Activated naive CD4-positive, alpha-beta T cell treated with anti-CD3 and anti-CD28 coated beads, Interleukin-2, amount 10 ng/mL, durations not matched to agents 7 days and 5 days (primary cell): ENCODE measurements at regions not wholly inside any gene's neighbourhood (a gene's known extent, or its start where the extent isn't known, plus 50 kb on each side); places are given as distances from the start of the nearest gene placed in this dataset.

ENCODE experiments used
- CTCF ChIA-PET: fragments of 350-600 bp; sonication (Branson Sonifier 250); formaldehyde crosslinking; loops from one replicate; lab custom pipeline; 2021; ENCODE audit warnings: antibody characterized with exemption; lab: Charles Lee
- DNase-seq: peaks from one replicate; pipeline ENCODE4 v3.0.0-alpha.2; 2020
- H3K27ac Mint-ChIP-seq: one replicate; pipeline ENCODE4 v1.8.0; 2021; ENCODE audit warnings: mild to moderate bottlenecking, moderate library complexity, mixed read lengths
- H3K27me3 Mint-ChIP-seq: one replicate; pipeline ENCODE4 v1.8.0; 2021; ENCODE audit warnings: mild to moderate bottlenecking, mixed read lengths
- H3K36me3 Mint-ChIP-seq: one replicate; pipeline ENCODE4 v1.8.0; 2021; ENCODE audit warnings: mixed read lengths
- H3K4me1 Mint-ChIP-seq: one replicate; pipeline ENCODE4 v1.8.0; 2021; ENCODE audit warnings: mixed read lengths
- H3K4me3 Mint-ChIP-seq: one replicate; pipeline ENCODE4 v1.8.0; 2021; ENCODE audit warnings: mild to moderate bottlenecking, moderate library complexity, mixed read lengths
- H3K9me3 Mint-ChIP-seq: one replicate; pipeline ENCODE4 v1.8.0; 2021; ENCODE audit warnings: mixed read lengths

DNA sequence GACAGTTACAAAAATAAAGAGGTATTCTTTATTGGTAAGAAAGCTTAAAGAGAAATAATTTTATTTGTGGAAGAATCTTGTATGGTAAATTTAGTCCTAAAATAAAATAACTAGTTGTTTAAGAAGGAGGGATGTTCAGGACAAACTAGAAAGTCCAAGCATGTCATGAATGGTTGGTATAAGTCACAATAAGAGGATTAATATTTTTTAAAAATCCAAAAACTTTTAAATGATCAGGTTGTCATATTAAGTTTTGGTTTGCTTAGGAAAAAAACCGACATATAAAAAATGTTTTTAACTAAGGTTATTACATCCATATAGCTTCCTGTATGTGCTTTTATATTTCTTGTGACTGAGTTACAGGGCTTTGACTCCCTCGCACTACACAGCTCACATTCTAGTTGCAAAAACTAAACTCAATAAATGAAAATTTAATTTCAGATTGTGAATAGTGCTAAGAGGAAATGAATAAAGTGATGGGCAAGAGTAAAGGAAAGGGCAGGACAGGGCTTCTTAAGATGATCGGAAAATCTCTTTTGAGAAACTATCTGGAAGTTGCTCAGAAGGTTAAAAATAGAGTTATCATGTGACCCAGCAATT, 80.7 kb upstream of the METAP2 start:
- Mint-ChIP-seq H3K27me3 (peaks cover 3% of the 10 kb centered on the region), H3K4me1 (peaks cover 8% of the 10 kb centered on the region), H3K36me3 (peaks cover 2% of the 10 kb centered on the region), H3K9me3 (peaks cover 9% of the 10 kb centered on the region), H3K27ac (no peak overlapping the region), H3K4me3 (no peak overlapping the region)
- CTCF ChIA-PET, result no interaction called here
- no peak for DNase-seq

DNA sequence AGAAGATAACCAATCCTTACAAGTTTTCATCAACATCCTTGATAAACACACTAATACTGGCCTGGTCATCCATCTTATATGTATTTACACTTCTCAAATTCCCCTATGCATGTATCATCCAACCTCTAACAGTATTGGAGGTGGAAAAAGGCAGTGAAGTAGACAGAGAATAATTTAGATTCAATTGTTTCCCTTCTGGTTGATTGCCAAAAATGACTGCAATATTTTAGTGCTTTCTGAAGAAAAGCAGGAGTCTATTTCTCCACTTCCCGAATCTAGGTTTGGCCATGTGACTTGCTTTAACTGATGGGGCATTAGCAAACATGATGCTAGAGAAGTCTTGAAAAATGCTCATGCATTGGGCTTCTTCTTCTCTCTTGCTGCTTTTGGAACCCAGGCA, 78.3 kb upstream of the METAP2 start:
- H3K9me3 Mint-ChIP-seq, result peaks cover 9% of the 10 kb centered on the region
- CTCF ChIA-PET, result no interaction called here
- H3K27me3 Mint-ChIP-seq, result peaks cover 3% of the 10 kb centered on the region
- no peak for DNase-seq
- H3K36me3 Mint-ChIP-seq, result peaks cover 2% of the 10 kb centered on the region
- H3K4me3 Mint-ChIP-seq, result no peak overlapping the region
- H3K4me1 Mint-ChIP-seq, result peaks cover 8% of the 10 kb centered on the region
- no peak overlapping the region for H3K27ac Mint-ChIP-seq

DNA sequence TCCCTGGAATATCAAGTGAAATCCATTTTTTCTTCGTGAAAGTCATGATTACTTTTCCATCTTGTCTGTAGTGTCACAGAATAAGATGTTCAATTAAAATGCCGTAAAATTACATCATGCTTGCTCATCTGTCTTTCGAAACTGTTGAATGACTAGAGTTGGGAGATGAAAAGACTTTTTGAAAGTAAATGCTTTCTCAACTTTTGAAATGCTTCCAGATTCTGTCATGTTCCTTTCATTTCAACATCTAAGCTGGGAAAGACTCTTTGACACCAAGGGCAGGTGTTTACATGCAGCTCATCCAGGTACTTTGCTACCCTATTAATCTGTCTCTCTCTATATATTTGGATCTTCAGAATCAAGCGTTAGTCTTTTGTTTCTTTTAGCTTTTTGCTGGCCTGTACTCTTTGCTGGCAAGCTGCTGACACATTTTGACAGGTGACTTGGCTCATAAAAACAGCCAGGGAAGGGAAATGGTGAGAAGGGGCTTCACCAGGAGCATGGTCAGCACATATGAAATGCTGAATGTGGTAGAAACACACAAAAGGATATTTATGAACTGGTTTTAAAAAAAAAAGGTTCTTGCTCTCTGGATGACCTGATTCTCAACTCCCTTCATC, 77.0 kb upstream of the METAP2 start:
- H3K4me3 Mint-ChIP-seq, result no peak overlapping the region
- H3K4me1 Mint-ChIP-seq, result peaks cover 8% of the 10 kb centered on the region
- H3K27ac Mint-ChIP-seq, result no peak overlapping the region
- peaks cover 9% of the 10 kb centered on the region for H3K9me3 Mint-ChIP-seq
- no peak for DNase-seq
- CTCF ChIA-PET, result no interaction called here
- peaks cover 3% of the 10 kb centered on the region for H3K27me3 Mint-ChIP-seq
- peaks cover 2% of the 10 kb centered on the region for H3K36me3 Mint-ChIP-seq

DNA sequence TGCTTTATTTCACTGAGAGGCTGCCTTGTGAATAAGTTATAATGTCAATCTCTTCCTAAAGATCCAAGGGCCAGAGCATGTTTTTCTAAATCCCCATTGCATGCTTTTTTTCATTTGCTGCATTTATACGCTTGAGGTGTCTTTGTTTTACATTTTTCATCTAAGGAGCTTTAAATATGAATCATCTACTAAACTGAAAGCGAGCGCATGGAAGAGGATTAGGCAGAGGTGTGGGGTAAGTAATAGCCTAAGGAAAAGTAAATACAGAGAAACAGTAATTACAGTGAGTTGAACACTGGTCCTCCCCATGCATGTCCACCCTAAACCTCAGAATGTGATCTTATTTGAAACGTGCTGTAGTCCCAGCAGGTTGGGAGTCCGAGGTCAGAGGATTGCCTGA, 76.4 kb upstream of the METAP2 start:
- Mint-ChIP-seq H3K9me3 (peaks cover 9% of the 10 kb centered on the region), H3K27me3 (peaks cover 5% of the 10 kb centered on the region), H3K36me3 (peaks cover 2% of the 10 kb centered on the region), H3K4me3 (no peak overlapping the region), H3K4me1 (peaks cover 8% of the 10 kb centered on the region), H3K27ac (no peak overlapping the region)
- DNase-seq, result no peak
- CTCF ChIA-PET, result no interaction called here

DNA sequence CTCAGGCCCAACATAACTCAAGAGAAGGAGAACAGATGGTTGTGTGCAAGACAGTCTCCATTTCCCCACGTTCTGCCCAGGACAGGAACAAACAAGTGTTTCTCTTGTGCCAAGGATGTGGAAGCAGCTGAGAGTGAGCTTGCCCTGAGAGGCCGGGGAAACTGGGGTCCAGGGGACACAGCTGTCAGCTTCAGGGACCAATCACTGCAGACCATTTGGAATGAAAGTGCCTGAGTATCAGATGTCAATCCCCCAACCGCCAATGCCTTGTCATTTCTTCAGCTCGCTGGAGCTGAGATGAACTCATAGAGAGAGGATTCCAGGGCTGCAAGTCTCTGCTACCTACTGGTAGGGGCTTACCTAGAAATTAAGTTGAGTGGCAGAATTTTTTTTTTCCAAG, 71.9 kb upstream of the METAP2 start:
- Mint-ChIP-seq H3K27me3 (peaks cover 8% of the 10 kb centered on the region), H3K4me1 (peaks cover 2% of the 10 kb centered on the region), H3K36me3 (no peaks in the 10 kb centered on the region), H3K9me3 (no peaks in the 10 kb centered on the region), H3K27ac (no peak overlapping the region), H3K4me3 (no peak overlapping the region)
- CTCF ChIA-PET, result no interaction called here
- no peak for DNase-seq

DNA sequence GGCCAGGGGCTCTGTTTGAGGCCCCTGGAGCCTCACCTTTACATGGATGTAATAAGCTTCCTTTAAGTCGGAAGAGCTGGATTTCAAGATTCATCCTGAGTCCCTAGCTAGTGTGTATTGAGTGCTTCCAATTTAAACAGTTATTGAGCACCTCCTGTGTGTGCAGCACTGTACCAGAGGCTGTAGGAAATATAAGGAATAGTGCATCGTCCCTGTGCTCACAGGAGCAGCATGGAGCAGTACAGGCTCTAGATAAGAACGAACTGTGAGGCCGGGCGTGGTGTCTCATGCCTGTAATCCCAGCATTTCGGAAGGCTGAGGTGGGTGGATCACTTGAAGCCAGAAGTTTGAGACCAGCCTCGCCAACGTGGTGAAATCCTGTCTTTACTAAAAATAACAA, 65.8 kb upstream of the METAP2 start:
- Mint-ChIP-seq H3K4me3 (no peak overlapping the region), H3K27me3 (peaks cover 12% of the 10 kb centered on the region), H3K4me1 (no peaks in the 10 kb centered on the region), H3K9me3 (no peaks in the 10 kb centered on the region), H3K36me3 (no peaks in the 10 kb centered on the region), H3K27ac (no peak overlapping the region)
- CTCF ChIA-PET, result no interaction called here
- DNase-seq, result no peak

DNA sequence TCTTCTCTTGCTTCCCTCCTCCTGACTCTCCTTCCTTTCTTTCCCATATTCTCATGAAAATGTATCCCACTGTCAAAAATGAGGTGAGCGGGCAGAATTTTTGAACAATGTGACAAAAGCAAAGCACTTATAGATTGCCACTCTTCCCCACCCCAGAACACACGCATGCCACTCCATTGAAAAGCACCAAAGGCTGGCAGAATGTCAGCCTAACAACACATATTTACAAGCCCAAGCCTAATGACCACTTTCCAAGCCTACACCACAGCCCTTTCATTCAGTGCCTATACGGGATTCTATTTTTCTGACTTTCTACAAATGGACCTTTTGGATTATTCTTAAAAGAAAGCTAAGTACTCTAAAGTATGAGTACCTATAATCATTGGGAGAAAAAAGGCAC, 62.9 kb upstream of the METAP2 start:
- Mint-ChIP-seq H3K4me3 (no peak overlapping the region), H3K36me3 (no peaks in the 10 kb centered on the region), H3K27me3 (peaks cover 9% of the 10 kb centered on the region), H3K4me1 (no peaks in the 10 kb centered on the region), H3K27ac (no peak overlapping the region), H3K9me3 (no peaks in the 10 kb centered on the region)
- no peak for DNase-seq
- CTCF ChIA-PET, result interaction anchor here (0.8 kb wide), 1 partner anchor 17 kb away, joined by 3 read pairs; no protein-coding TSS in a partner anchor

DNA sequence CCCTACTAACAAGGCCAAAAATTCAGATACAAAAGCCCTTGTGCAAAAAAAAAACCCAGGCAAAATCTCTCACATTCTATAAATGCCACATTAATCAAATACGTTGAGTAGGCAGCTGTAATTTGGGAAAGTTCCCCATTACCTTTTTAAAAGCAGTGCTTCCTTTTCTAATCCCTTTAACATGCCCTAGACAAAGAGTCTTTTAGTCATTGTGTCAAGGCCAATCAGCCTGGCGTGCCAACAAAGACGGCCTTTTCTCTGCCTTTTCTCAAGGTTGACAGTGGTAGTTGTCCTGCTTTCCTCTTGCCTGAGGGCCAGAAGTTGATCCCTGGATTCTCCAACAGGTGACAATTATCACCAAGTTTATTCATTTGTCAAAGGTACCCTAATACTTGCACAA, 62.5 kb upstream of the METAP2 start:
- DNase-seq, result no peak
- H3K36me3 Mint-ChIP-seq, result no peaks in the 10 kb centered on the region
- no peak overlapping the region for H3K27ac Mint-ChIP-seq
- peaks cover 9% of the 10 kb centered on the region for H3K27me3 Mint-ChIP-seq
- CTCF ChIA-PET, result interaction anchor here (0.8 kb wide), 1 partner anchor 17 kb away, joined by 3 read pairs; no protein-coding TSS in a partner anchor
- no peaks in the 10 kb centered on the region for H3K4me1 Mint-ChIP-seq
- H3K4me3 Mint-ChIP-seq, result no peak overlapping the region
- no peaks in the 10 kb centered on the region for H3K9me3 Mint-ChIP-seq

DNA sequence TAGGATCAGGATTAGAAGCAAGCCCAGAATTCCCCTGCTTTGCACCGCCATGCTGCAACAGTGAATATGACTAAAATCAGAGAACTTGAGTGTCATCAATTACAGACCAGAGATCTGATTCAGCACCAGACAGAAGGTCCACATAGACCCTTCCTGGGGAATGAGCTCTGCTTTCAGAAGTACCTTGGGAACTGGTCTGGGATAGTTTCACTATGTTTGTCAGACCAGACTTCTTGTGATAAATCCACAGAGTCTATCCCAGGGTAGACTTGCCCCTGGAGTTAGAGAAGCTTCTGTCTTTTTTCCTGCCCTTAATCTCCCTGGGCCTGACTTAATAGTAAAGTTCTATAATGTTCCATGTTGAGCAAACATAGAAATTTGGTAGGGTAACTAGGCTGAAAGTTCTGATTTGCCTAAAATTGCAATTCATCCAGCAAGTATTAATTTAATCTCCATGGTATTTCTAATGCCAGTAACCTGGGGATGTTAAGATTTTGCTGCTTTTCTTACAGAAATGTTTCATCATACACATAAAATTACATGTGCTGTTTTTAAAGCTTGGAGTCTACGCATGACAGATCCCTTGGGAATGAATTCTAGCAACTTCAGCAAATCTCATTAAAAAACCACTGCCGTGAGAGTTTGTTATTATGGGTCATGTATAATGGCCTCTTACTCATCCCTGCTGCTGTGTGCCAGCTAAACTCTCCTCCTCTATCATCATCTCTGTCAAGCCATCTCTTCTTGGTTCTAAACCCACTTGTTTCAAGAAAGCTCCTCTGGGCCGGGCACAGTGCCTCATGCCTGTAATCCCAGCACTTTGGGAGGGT, 61.3 kb upstream of the METAP2 start:
- no peaks in the 10 kb centered on the region for H3K9me3 Mint-ChIP-seq
- no peaks in the 10 kb centered on the region for H3K4me1 Mint-ChIP-seq
- CTCF ChIA-PET, result no interaction called here
- no peak for DNase-seq
- H3K36me3 Mint-ChIP-seq, result no peaks in the 10 kb centered on the region
- no peak overlapping the region for H3K27ac Mint-ChIP-seq
- no peak overlapping the region for H3K4me3 Mint-ChIP-seq
- peaks cover 8% of the 10 kb centered on the region for H3K27me3 Mint-ChIP-seq

DNA sequence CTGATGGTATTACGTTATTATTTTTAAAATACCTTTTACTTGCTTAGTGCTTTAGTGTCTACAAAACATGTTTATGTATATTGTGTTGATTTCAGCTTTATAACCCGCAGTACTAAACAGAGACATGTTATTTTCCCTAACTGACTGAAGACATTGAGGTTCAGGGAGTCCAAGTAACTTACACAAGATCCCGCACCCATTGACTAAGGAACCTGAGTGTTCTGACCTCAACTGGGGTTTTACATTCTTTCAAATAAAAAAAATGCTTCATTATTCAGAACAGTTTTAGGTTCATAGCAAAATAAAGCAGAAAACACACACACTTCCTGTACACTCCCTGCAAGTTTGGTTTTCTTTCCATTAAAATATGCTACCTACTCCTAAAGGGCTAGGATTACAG, 60.4 kb upstream of the METAP2 start:
- Mint-ChIP-seq H3K27ac (no peak overlapping the region), H3K36me3 (no peaks in the 10 kb centered on the region), H3K27me3 (peaks cover 4% of the 10 kb centered on the region), H3K9me3 (no peaks in the 10 kb centered on the region), H3K4me3 (no peak overlapping the region), H3K4me1 (no peaks in the 10 kb centered on the region)
- DNase-seq, result no peak
- CTCF ChIA-PET, result no interaction called here

DNA sequence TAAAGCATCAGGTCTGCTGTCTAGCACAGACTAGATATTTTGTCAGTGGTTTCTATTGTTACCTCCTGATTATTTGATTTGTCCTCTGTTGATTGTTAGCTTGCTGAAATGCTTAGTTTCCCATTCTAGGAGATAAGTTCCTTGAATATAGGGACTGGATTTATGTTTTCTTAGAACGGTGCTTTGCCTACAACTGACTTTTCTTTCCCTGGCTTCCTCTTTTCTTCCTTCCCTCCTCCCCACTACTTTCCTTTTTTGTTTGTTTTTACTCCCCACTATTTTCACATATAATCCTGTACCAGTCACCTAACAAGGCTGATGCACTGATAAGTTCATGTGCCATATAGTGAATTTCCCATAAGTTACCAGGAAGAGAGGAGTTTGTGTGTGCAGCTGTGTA, 58.5 kb upstream of the METAP2 start:
- H3K36me3 Mint-ChIP-seq, result no peaks in the 10 kb centered on the region
- H3K4me1 Mint-ChIP-seq, result no peaks in the 10 kb centered on the region
- no peak overlapping the region for H3K4me3 Mint-ChIP-seq
- CTCF ChIA-PET, result no interaction called here
- H3K27ac Mint-ChIP-seq, result no peak overlapping the region
- no peaks in the 10 kb centered on the region for H3K9me3 Mint-ChIP-seq
- peaks cover 4% of the 10 kb centered on the region for H3K27me3 Mint-ChIP-seq
- DNase-seq, result no peak

DNA sequence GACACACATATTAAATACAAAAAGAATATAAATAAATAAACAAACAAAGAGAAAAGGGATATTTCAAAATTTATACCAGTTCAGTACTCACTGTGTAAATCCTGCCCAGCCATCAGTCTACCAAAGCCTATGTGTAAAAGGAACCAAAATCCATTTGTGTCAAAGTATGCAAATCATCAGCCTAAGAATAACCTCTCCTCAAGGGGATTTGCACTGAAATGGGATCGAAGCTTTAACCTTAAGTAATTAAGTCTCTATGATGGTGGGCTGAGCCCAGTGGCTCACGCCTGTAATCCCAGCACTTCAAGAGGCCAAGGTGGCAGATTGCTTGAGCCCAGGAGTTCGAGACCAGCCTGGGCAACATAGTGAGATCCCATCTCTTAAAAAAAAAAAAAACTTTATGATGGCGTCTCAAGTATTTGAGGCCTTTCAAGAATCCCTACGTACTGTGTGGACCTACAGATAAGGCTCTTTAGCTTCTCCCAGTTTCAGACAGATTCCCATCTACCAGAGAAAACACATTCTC, 57.8 kb upstream of the METAP2 start:
- Mint-ChIP-seq H3K36me3 (no peaks in the 10 kb centered on the region), H3K4me3 (no peak overlapping the region)
- CTCF ChIA-PET, result no interaction called here

DNA sequence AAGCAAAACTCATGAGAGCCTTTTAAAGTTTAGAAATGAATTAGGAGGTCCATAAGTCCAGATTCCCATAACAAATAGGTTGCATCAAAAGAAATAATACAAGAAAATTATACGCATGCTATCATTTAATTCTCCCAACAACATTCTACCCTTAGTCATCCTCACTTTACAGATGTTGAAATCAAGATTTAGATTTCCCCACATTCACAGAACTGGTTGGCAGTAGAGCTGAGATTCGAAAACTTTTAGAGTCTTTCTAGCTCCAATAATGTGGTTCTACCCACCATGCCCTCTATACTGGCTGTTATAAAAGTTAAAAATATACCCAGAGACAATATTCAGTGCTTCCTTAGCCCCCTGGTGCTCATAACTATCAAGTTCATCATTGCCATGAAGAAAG, 56.6 kb upstream of the METAP2 start:
- no peak for DNase-seq
- no peak overlapping the region for H3K4me3 Mint-ChIP-seq
- H3K36me3 Mint-ChIP-seq, result no peaks in the 10 kb centered on the region
- no peaks in the 10 kb centered on the region for H3K4me1 Mint-ChIP-seq
- peaks cover 4% of the 10 kb centered on the region for H3K27me3 Mint-ChIP-seq
- H3K9me3 Mint-ChIP-seq, result no peaks in the 10 kb centered on the region
- CTCF ChIA-PET, result no interaction called here
- H3K27ac Mint-ChIP-seq, result no peak overlapping the region

More for the DNA sequence above, 57.8 kb upstream of the METAP2 start:
- DNase-seq, result no peak
- H3K4me1 Mint-ChIP-seq, result no peaks in the 10 kb centered on the region
- H3K27me3 Mint-ChIP-seq, result peaks cover 4% of the 10 kb centered on the region
- H3K9me3 Mint-ChIP-seq, result no peaks in the 10 kb centered on the region
- no peak overlapping the region for H3K27ac Mint-ChIP-seq

DNA sequence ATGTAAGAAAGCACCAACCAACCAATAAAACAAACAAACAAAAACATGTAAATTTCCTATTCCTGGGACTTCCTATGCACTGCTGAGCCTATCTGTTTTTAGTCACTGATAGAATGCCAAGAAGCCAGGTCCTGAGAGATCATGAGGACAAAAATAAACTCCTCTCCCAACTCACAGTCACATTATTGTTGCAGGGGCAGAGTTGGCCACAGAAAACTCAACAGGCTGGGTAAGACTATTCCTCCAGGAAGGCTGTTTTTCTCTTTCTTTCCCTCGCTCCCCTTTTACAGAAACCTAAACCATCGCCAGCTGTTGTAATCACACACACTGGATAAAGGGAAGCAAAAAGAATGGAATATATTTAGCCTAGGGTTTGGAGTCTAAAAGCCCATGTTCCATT, 55.8 kb upstream of the METAP2 start:
- H3K27me3 Mint-ChIP-seq, result peaks cover under 1% of the 10 kb centered on the region
- no peak overlapping the region for H3K4me3 Mint-ChIP-seq
- CTCF ChIA-PET, result no interaction called here
- no peaks in the 10 kb centered on the region for H3K9me3 Mint-ChIP-seq
- DNase-seq, result no peak
- H3K36me3 Mint-ChIP-seq, result no peaks in the 10 kb centered on the region
- no peaks in the 10 kb centered on the region for H3K4me1 Mint-ChIP-seq
- H3K27ac Mint-ChIP-seq, result no peak overlapping the region
